GM13976 (cell line): ENCODE measurements at regions not wholly inside any gene's neighbourhood (a gene's known extent, or its start where the extent isn't known, plus 50 kb on each side); places are given as distances from the start of the nearest gene placed in this dataset.

Experiments
- DNase-seq: peaks from one replicate; pipeline ENCODE4 v3.0.0; 2012; ENCODE audit warnings: low spot score
- in situ Hi-C: fragments of 300-500 bp; cut with MboI; formaldehyde crosslinking; loops from one replicate; pipeline ENCODE4 v1.12.0; 2022; ENCODE audit warnings: low sequenced_read_pairs, mixed read lengths, inconsistent platforms; ENCODE audit not compliant: unreplicated experiment
- TF ChIP-seq, protein P1 (sequence below): IDR thresholded peaks from 2 replicates; pipeline ENCODE4 v1.5.1; 2012; ENCODE audit warnings: borderline replicate concordance, mild to moderate bottlenecking; ENCODE audit not compliant: insufficient read depth; ENCODE audit errors: extremely low read depth, missing control alignments, control extremely low read depth

DNA sequence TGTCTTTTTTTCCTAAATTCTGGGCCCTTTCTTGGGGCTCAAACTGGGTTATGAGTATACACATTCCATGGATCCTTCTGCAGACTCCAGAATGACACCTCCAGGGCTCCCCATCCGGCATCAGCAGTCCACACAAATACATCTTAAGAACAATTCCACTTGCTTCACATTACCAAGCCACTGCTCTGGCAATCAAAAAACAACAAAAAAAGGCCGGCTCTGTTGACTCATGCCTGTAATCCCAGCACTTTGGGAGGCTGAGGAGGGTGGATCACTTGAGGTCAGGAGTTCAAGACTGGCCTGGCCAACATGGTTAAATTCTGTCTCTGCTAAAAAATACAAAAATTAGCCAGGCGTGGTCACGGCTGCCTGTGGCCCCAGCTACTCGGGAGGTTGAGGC, 49.9 kb upstream of the LPP start:
- TF ChIP-seq, protein P1, sequence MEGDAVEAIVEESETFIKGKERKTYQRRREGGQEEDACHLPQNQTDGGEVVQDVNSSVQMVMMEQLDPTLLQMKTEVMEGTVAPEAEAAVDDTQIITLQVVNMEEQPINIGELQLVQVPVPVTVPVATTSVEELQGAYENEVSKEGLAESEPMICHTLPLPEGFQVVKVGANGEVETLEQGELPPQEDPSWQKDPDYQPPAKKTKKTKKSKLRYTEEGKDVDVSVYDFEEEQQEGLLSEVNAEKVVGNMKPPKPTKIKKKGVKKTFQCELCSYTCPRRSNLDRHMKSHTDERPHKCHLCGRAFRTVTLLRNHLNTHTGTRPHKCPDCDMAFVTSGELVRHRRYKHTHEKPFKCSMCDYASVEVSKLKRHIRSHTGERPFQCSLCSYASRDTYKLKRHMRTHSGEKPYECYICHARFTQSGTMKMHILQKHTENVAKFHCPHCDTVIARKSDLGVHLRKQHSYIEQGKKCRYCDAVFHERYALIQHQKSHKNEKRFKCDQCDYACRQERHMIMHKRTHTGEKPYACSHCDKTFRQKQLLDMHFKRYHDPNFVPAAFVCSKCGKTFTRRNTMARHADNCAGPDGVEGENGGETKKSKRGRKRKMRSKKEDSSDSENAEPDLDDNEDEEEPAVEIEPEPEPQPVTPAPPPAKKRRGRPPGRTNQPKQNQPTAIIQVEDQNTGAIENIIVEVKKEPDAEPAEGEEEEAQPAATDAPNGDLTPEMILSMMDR, result no peak
- DNase-seq, result no peak
- in situ Hi-C loops, result no loop called here
